ENCODE measurements at regions not wholly inside any gene's neighbourhood (a gene's known extent, or its start where the extent isn't known, plus 50 kb on each side); places are given as distances from the start of the nearest gene placed in this dataset.

DNA sequence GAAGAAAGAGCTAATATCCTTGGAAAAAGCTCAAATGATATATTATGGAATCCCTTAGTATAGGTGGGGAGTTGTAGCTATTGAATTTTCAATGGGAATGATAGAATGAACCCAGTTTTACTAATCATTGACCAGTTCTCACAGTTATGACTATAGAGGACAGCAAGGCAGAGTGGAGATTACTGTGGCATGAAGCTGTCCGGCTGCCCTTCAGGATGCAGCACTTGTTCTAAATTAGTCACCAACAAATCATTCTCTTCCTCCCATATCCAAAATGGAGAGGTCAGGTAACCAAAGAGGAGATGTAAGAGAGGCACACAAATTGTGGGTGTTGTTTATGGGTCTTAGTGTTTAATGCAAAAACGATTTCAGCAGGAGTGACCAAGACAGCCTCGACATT, 1490.0 kb upstream of the MIR17HG start:
- DNase-seq, result no peak

DNA sequence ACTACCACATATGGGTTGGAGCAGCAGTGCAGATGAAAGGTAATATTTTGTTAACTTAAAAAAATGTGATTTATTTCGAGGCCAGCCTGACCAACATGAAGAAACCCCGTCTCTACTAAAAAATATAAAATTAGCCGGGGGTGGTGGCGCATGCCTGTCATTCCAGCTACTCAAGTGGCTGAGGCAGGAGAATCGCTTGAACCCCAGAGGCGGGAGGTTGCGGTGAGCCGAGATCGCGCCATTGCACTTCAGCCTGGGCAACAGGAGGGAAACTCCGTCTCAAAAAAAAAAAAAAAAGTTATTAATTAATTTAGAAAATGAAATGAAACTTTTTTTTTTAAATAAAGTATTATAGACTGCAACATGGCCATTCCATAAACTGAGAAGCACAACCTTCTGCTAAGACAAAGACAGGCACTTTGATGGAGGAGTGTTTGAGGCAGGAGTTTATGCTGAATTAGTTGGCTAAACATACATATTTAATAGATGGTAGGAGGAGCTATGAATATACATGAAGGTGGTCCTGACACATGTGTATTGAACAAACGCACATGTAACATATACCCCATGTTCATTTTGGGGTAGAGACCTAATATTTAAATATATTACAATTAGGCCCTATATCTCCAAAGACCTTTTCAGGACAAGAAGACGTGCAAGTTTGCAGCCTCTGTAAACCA, 1485.3 kb upstream of the MIR17HG start:
- DNase-seq, result no peak

DNA sequence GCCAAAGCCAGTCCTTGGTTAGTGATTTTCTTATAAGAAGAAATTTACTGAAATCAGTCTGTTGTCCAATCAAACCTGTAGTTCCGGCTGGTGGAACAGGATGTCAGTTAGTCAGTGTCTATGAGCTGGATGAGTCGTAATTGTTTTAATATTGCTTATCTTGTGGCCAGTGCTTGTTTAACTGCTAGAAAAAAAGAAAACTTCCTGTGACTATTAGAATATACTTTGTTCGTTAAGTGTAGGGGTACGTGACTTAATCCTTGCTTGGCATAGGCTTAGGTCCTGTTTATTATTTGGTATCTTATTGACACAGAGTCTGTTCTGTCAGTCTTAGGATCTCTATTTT, 1484.8 kb upstream of the MIR17HG start:
- no peak for DNase-seq

DNA sequence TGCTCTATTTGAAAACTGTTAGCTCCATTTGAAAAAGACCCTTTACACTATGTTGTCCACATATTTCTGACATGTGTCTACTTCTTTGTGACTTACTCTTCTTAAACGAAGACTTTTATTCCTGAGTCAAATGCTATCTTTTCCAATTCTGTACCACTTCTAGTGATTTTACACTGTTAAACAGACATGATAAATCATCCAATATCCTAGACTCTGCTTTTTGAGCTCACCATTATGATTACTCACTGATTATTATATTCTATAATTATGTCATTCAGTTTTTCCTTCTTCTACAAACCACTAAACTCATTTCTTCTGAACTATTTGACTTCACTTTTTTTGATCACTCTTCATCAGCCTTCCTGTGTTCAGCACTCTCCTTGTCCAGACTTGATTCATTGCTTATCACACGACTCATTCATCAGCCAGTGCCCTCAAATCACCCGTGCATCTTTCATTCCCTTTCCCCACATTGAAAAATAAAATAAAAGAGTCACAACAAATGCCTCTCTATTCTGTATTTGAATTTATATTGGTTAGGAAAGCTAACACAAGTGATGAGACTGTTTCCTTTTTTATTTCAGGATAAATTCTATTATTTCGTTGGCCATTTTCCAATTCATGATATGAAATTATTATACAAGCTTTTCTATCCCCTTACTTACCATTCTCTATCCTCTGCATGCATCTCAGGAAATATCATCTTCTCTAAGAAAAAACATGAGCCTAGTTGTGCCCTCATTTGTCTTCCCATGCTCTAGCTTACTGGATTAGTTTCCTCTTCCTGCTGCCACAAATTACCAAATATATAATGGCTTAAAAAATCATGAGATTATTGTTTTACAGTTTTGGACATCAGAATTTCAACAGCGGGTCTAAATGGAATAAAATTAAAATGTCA, 1482.1 kb upstream of the MIR17HG start:
- DNase-seq, result no peak

DNA sequence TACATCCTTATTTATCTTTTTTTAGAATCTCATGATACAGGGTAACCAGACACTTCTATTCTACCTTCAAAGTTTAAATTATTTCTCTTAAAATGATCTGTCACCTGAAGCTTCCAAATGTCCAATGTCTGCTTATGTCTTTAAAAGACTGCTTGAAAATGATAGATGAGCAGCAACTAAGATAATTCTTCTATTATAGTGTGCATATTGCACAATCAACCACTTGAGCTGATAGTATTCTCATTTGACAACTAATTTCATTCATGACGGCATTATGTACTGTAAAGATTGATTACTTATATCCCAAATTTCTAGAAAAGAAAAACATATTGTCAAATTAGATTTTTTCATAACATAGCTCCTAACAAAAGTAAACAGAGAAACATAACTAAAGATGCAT, 1478.2 kb upstream of the MIR17HG start:
- DNase-seq, result no peak

DNA sequence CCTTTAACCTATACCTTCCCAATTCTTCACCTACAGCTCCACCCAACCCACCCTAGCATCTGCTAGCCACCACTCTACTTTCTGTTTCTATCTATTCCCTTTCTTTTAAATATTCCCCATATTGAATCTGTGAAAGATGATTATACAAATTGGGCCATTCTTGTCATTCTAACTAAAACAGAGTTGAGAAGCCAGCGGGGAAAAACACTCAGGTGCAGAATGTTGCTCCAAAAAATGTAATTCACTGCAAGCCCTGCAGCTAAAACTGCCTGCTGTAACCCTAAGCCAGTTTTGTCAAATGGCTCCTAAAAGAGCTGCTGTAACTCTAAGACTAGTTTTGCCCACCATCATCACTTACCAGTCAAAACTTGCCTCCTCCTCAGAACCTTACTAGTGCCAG, 1468.6 kb upstream of the MIR17HG start:
- no peak for DNase-seq

DNA sequence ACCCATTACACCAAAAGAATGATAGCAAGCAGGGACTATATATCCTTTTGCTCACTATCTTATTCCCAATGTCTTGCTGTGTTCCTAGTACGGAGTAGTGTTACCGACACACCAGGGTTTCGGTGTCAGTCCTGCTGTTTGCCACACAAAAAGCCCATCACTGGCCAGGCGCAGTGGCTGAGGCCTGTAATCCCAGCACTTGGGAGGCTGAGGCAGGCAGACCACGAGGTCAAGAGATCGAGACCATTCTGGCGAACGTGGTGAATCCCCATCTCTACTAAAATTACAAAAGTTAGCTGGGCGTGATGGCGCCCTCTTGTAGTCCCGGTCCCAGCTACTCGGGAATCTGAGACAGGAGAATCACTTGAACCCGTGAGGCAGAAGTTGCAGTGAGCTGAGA, 1467.3 kb upstream of the MIR17HG start:
- no peak for DNase-seq

DNA sequence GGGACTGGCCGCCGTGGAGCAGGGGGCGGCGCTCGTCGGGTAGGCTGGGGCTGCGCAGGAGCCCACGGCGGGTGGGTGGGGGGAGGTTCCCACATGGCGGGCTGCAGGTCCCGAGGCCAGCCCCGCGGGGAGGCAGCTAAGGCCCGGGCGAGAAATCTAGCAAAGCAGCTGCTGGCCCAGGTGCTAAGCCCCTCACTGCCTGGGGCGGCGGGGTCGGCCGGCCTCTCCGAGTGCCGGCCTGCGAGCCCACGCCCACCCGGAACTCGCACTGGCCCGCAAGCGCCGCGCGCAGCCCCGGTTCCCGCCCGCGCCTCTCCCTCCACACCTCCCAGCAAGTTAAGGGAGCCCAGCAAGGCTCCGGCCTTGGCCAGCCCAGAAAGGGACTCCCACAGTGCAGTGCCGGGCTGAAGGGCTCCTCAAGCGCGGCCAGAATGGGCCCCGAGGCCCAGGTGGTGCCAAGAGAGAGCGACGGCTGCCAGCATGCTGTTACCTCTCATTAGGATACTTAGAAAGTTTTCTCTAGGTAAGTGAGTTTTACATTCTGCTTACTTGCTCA, 1463.5 kb upstream of the MIR17HG start:
- DNase-seq, result no peak

DNA sequence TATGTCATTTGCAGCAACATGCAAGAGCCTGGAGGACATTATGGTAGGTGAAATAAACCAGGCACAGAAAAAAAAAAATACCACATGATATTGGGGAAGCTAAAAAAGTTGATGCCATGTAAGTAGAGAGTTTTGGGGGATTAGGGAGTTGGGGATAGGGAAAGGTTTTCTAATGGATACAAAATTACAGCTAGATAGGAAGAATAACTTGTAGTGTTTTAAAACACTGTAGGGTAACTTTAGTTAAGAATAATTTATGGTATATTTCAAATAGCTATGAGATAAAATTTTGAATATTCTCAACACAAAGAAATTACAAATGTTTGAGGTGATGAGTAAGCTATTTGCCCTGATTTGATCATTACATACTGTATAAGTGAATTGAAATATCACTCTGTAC, 1456.7 kb upstream of the MIR17HG start:
- DNase-seq, result no peak

DNA sequence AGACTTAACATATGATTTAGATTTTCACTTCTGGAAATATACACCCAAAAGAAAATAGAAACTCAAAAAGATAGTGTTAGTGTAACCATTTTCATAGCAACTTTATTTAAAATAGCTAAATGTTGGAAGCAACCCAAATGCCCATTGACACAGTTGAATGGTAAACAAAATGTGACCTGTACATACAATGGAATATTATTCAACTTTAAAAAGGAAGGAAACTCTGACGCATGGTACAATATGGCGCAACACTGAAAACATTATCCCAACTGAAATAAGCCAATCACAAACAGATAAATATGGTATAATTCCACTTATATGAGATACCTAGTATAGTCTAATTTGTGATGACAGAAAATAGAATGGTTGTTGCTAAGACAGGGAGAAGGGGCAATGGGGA, 1456.1 kb upstream of the MIR17HG start:
- no peak for DNase-seq

DNA sequence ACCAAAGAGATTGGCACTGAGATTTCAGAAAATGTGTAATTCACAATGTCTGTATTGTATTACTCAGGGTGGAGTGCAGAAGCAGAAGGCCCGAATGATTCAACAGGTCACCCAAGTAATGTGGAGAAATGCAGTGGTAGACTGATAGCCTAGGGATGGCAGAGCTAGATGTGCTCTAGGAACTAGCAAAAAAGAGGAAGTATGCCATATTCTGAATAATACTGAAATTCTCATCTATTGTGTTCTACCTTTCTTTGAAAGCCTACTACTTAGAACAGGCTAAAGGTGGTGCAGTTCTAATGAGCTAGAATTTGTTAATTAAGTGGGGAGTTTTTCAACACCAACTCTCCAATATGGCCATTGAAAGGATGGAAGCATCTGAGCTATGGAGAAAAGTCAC, 1449.8 kb upstream of the MIR17HG start:
- DNase-seq, result no peak

DNA sequence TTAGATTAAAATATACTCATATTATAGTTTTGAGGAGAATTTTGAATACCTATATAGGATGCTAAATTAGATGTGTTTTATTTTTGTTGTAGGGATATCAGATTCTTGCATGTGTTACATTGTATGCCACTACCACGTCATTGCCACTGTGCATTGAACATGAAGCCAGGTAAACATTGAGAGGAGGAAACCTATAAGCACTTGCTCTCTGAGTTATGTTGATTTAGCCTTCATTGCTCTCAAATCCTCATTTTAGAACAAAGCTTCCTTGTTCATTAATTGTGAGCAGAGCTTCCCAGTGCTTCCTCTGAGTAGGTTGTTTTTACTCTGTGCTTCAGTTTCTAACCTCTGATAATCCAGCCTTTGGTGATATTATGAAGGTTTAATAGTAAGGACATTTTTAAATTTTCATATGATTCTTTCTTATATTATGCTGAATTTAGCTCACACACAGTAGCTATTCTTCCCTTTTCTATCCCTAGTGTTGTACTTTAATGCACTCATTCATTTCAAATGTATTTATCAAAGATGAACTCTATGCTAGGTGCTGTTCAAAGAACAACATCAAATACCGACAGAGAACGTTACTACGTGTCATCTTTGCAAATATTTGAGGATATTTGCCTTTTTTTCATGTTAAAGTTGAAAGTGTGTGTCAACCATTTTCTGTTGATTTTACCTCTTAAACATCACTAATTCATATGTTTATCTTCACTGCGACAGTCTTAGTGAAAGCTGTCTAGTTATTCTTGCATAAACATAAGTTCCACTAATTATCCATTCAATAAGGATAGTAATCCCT, 1448.0 kb upstream of the MIR17HG start:
- DNase-seq, result no peak

DNA sequence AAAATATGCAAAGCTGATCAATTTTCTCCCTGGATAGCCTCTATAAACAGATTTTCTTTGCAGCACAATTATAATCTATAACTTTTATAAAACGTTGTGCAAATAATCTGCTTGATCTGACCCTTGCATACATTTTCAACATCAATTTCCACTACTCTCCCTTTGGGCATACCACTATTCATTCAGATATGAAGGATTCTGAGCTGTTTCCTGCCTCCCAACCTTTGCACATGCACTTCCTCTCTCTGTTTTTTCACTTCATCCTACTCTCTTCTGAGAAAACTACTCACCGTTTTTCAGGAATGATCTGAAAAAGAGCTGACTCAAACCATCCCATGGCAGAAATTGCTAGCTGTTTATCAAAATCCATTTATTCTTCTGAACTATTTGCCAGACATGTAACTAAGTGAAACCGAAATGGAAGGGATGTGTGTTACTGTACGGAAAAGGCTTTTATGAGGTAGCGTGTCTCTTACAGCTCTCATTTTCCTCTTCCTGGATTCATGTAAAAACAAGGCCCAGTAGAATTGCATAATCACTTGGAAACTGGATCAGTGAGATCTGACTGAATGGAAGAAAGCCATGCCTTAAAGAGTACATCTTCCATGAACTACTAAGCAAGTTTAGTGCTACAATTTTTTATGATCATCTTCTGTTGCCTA, 1447.3 kb upstream of the MIR17HG start:
- DNase-seq, result no peak

DNA sequence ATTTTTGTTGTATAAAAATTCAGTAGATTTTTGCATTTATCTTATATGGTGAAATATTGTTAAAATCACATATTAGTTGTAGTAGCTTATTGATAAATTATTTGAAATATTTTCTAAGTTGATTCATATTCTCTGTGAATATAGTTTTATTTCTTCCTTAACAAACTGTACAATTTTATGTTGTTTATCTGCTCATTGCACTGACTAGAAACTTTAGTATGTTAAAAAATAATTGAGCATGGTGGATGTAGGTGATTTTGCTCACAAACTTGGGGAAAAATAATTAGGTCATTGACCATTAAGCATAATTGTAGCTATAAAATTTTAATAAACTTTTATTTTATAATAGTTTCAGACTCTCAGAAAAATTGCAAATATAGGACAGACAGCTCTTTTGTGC, 1445.3 kb upstream of the MIR17HG start:
- no peak for DNase-seq

DNA sequence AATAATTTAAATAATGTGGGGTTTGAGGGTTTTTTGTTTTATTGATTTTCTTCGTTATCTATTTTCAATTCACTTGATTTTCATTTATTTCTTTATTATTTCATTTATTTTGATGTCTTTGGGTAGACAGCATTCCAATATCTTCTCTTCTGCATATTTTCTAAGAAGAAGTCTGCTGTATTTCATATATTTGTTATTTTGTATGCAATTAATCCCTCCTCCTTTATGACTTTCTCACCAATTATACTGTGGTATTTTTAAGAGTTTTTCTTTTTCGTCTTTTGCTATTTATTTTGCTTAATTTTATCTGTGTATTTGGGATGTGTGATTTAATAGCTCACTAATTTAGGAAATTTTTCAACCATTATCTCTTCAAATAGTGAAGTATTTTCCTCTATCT, 1444.4 kb upstream of the MIR17HG start:
- no peak for DNase-seq

DNA sequence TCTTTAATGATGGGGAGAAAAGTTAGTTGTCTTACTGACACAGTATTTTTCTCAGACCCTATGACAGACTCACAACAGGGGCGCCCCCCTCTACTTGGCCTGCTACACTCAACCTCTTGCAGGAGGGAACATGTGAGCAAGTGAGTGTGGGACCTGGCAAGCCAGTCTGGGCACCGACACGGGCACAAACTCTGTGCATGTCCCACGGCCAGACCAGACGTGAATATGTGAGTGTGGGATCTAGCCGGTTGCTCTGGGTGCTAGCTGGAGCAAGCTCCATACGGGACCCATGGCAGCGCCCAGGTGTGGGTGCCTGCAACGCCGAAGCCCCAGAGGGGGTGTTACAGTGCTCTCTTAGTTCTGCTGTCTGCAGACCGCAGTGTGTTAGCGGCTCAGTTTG, 1437.3 kb upstream of the MIR17HG start:
- DNase-seq, result no peak

DNA sequence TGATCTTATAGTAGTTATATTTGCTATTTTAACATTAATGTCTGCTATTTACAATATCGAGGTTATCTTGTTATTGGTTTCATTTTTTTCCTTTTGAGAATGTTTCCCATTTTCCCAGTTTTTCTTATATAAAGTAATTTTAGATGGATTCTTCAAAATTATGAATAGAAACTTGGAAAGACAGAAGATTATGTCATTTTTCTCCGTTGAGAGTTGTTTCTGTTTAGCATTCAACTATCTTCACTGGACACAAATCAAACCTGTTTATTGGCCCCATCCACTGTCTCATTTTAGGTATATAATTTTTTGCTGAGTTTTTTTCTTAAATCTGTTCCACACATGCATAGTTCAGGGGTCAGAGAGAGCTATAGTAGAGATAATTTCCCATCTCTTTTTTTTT, 1430.9 kb upstream of the MIR17HG start:
- DNase-seq, result no peak

DNA sequence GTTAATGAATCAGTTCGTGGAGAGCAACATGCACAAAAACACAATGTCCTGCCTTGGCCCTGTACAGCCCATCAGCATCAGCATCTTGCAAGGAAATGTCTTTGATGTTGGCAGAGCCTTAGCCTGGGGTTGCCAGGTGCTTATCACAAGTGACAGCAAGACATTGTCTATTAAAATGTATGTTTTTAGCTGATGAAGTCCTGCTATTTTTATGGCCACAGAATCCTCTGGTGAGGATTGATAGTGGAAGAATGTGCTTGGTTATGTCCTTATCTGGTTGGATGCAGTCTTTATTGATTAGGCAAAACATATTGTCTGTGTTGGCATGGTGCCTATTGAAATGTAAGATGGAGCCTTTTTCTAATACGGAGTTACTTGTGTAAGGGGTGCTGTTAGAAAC, 1427.0 kb upstream of the MIR17HG start:
- no peak for DNase-seq

DNA sequence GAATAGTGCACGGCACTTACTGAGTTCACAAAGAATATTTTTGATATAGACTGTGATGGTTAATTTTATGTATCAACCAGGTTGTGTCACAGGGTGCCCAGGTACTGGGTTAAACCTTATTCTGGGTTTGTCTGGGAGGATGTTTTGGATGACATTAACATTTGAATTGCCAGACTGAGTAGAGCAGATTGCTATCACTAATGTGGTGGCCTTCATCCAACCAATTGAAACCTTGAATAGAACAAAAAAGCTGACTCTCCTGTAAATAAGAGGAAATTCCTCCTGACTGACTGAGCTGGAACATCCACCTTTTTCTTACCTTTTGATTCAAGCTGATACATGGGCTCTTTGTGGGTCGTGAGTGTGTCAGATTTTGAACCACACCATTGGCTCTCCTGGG, 1424.4 kb upstream of the MIR17HG start:
- no peak for DNase-seq

DNA sequence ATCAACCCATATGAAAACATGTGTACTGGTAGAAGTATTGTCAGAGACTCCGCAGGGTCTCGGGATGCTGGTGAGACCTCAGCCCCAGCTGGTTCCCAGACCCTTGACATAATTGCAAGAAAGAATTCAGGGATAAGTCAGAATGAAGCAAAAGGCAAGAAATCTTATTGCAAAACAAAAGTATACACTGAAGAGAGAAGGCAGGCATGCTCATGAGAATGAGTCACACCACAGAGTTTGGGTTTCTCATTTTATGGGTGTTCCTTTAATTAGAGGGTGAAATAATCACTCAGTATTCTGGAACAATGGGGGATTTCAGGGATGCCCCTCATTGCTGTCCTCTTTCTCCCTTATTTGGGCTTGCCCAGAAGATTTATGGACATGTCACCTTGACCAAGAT, 1423.8 kb upstream of the MIR17HG start:
- DNase-seq, result no peak

DNA sequence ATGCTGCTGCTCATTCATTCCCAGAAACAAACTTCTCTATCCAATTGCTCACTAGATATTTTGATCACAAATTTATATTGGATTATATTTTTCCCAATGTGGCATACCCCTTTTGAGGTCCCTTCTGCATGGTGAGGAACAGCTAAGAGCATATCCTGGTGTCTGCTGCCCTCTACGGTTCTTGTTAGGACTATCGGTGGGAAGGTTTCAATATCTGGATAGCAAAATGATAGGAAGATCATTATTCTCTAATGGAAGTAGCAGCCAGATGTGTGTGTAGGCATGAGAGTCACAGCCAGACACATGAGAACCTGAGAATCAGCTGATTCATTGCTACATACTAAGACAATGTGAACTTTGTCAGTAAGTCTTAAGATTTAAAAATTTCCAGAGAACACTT, 1422.4 kb upstream of the MIR17HG start:
- no peak for DNase-seq

DNA sequence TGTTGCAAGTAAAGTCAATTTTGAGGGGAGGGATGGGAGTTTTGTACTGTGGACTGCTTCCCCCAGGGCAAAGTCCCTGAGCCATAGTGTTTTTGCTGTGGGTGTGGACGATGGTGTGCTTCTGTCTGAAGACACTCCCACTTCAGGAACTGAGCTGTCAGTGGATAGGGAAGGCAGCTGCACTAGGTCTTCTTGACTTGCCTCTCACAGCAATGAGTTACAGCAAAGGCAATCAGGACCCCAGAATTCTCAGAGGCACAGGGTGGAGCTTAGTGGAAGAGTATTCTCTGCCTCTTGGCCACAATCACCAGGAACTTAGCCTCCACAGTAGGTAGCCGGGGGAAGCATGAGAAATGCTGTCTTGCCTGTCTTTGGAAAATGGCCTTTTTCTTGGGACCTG, 1416.6 kb upstream of the MIR17HG start:
- no peak for DNase-seq

DNA sequence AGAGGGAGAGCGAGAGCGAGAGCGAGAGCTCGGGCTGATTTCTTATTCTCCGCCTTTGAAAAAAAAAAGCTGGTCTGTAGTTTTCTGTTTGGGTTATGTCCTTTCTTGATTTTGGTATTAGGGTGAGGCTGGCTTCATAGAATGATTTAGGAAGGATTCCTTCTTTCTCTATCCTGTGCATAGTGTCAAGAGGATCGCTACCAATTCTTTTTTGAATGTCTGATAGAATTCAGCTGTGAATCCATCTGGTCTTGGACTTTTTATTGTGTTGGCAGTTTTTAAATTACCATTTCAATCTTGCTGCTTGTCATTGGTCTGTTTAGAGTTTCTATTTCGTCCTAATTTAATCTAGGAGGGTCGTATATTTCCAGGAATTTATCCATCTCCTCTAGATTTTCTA, 1414.6 kb upstream of the MIR17HG start:
- no peak for DNase-seq

All from CD4-positive, alpha-beta T cell treated with Interleukin-10 for 1 hour (primary cell).